IPS-18a (cell line): ENCODE measurements at regions not wholly inside any gene's neighbourhood (a gene's known extent, or its start where the extent isn't known, plus 50 kb on each side); places are given as distances from the start of the nearest gene placed in this dataset.
"Not testable (repeated sequence)": the region's sequence is repeated elsewhere in the genome, so short reads cannot be mapped to it uniquely, and the experiment has no call there.

ENCODE experiments used
- H3K27ac ChIP-seq: one replicate; pipeline ENCODE4 v1.5.1; 2013; ENCODE audit warnings: low read length
- H3K27me3 ChIP-seq: one replicate; pipeline ENCODE4 v1.6.1; 2013; ENCODE audit warnings: mild to moderate bottlenecking, low read length; ENCODE audit not compliant: control insufficient read depth, insufficient read depth
- H3K36me3 ChIP-seq: one replicate; pipeline ENCODE4 v1.6.1; 2013; ENCODE audit warnings: low read depth, low read length; ENCODE audit not compliant: control insufficient read depth
- H3K4me1 ChIP-seq: one replicate; pipeline ENCODE4 v1.6.1; 2013; ENCODE audit warnings: low read depth, low read length; ENCODE audit not compliant: control insufficient read depth
- H3K4me3 ChIP-seq: one replicate; pipeline ENCODE4 v1.5.1; 2013; ENCODE audit warnings: low read length
- H3K9ac ChIP-seq: one replicate; pipeline ENCODE4 v1.6.1; 2013; ENCODE audit warnings: mild to moderate bottlenecking, low read length, moderate library complexity
- H3K9me3 ChIP-seq: one replicate; pipeline ENCODE4 v1.6.1; 2013; ENCODE audit warnings: low read depth, low read length; ENCODE audit not compliant: control insufficient read depth

- Histone ChIP-seq H3K9ac (no peak overlapping the region), H3K4me1 (peaks cover 2% of the 10 kb centered on the region), H3K9me3 (no peaks in the 10 kb centered on the region), H3K36me3 (no peaks in the 10 kb centered on the region), H3K4me3 (no peak overlapping the region), H3K27ac (no peak overlapping the region), H3K27me3 (no peaks in the 10 kb centered on the region)
Observed at GRCh38 chr1:14267991-14268390, 330.5 kb upstream of the KAZN start.

- no peaks in the 10 kb centered on the region for H3K27me3 ChIP-seq
- H3K27ac ChIP-seq, result no peak overlapping the region
- no peak overlapping the region for H3K9ac ChIP-seq
- H3K36me3 ChIP-seq, result no peaks in the 10 kb centered on the region
- H3K4me1 ChIP-seq, result peaks cover 2% of the 10 kb centered on the region
- H3K4me3 ChIP-seq, result no peak overlapping the region
- no peaks in the 10 kb centered on the region for H3K9me3 ChIP-seq
Observed at GRCh38 chr1:14270821-14271220, 327.7 kb upstream of the KAZN start.

DNA sequence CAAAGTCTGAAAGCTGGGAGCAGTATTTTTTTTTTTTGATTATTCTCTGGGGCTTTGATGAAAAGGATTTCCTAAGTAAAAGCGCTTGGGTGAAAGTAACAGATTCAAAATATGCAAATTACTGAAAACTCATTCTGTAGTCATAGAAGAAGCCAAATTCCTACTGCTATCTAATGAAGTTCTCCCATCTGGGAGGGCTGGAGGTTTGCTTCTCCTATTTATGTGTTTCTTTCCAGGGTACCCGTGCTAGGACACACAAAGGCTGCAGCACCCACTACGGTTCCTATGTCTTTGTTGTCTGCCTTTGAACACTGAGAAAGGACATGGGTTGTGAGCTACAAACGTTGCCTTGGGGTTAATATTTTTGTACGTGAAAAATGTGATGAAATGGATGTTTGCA lies 324.7 kb upstream of the KAZN start:
- no peaks in the 10 kb centered on the region for H3K27me3 ChIP-seq
- H3K4me1 ChIP-seq, result peaks cover 2% of the 10 kb centered on the region
- H3K27ac ChIP-seq, result no peak overlapping the region
- no peak overlapping the region for H3K9ac ChIP-seq
- no peaks in the 10 kb centered on the region for H3K9me3 ChIP-seq
- no peak overlapping the region for H3K4me3 ChIP-seq
- no peaks in the 10 kb centered on the region for H3K36me3 ChIP-seq

- not testable (repeated sequence) for H3K36me3 ChIP-seq, H3K27me3 ChIP-seq, H3K9ac ChIP-seq, H3K9me3 ChIP-seq, H3K4me3 ChIP-seq, H3K27ac ChIP-seq
- H3K4me1 ChIP-seq, result peaks cover 15% of the 10 kb centered on the region
Observed at GRCh38 chr1:14279891-14280290, 318.6 kb upstream of the KAZN start.

DNA sequence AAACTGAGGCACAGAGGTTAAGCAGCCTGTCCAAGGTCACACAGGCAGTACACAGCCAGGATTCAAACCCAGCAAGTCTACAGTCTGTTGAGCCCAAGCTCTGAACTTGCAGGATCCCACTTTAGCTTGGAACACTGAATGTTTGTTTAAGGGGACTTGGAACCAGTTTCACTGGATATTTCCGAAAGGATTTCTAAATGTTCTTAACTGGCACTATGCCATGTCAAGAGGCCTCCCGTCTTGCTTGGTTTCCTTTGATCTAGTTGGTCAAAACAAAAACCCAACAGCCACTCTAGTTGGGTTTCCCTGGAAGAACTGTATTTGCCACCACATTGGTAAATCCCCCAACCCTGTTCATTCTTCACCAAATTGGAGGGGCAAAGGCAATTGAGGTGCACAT lies 317.6 kb upstream of the KAZN start:
- Histone ChIP-seq H3K9me3 (no peaks in the 10 kb centered on the region), H3K27me3 (no peaks in the 10 kb centered on the region), H3K9ac (no peak overlapping the region), H3K4me3 (no peak overlapping the region), H3K4me1 (peaks cover 15% of the 10 kb centered on the region), H3K36me3 (no peaks in the 10 kb centered on the region), H3K27ac (no peak overlapping the region)

DNA sequence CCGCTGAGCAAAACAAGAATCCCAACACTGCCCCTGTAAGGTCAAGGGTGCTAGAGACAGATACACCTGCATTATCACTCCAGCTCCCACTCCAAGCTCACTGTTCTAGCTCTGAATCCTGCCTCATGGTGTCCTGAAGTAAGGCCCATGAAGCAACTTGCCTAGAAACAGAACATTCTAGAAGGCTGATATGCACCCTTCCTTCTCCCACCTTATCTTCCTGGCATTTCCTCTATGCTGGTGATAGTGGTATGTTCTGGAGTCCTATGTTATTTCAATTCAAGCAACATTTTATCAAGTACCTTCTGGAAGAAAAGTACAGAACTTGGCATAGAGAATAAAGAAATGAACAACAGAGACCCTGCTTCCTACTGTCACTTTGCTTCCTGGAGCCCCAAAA lies 317.1 kb upstream of the KAZN start:
- Histone ChIP-seq H3K9ac (no peak overlapping the region), H3K9me3 (no peaks in the 10 kb centered on the region), H3K27me3 (no peaks in the 10 kb centered on the region)

GRCh38 chr1:14282707-14283106 lies 315.8 kb upstream of the KAZN start:
- Histone ChIP-seq H3K27me3 (no peaks in the 10 kb centered on the region), H3K4me3 (no peak overlapping the region), H3K9ac (no peak overlapping the region), H3K4me1 (peaks cover 15% of the 10 kb centered on the region), H3K36me3 (no peaks in the 10 kb centered on the region), H3K27ac (no peak overlapping the region), H3K9me3 (no peaks in the 10 kb centered on the region)

More for the DNA sequence above, 317.1 kb upstream of the KAZN start:
- Histone ChIP-seq H3K4me1 (peaks cover 15% of the 10 kb centered on the region), H3K36me3 (no peaks in the 10 kb centered on the region), H3K4me3 (no peak overlapping the region), H3K27ac (no peak overlapping the region)

DNA sequence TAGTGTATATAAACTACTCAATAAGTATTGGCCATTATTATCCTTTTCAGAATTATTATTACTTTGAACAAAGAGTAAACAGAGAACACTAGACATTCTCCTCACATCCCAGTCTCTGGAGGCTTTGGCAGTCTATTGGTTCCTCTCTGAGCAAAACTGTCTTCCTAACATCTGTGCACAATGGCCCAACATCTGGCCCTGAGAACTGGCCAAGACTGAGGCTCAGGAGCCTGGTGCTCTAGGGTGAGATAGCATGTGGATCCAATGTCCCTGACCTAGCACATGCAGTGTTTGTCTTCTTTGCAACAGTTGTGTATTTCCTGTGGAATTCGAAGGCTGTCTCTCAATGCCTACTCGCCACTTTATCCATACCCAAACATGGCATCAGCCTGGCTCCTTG lies 313.2 kb upstream of the KAZN start:
- Histone ChIP-seq H3K27me3 (no peaks in the 10 kb centered on the region), H3K4me3 (no peak overlapping the region), H3K9ac (no peak overlapping the region), H3K4me1 (peaks cover 15% of the 10 kb centered on the region), H3K27ac (no peak overlapping the region), H3K36me3 (no peaks in the 10 kb centered on the region), H3K9me3 (no peaks in the 10 kb centered on the region)

- not testable (repeated sequence) for H3K9ac ChIP-seq, H3K36me3 ChIP-seq, H3K27me3 ChIP-seq, H3K9me3 ChIP-seq, H3K4me3 ChIP-seq, H3K27ac ChIP-seq, H3K4me1 ChIP-seq
Observed at GRCh38 chr1:14291182-14291581, 307.3 kb upstream of the KAZN start.

- H3K4me1 ChIP-seq, result peaks cover 11% of the 10 kb centered on the region
- no peaks in the 10 kb centered on the region for H3K9me3 ChIP-seq
- H3K27me3 ChIP-seq, result no peaks in the 10 kb centered on the region
- H3K27ac ChIP-seq, result no peak overlapping the region
- no peak overlapping the region for H3K4me3 ChIP-seq
- H3K9ac ChIP-seq, result no peak overlapping the region
- H3K36me3 ChIP-seq, result no peaks in the 10 kb centered on the region
Observed at GRCh38 chr1:14292520-14292919, 306.0 kb upstream of the KAZN start.

DNA sequence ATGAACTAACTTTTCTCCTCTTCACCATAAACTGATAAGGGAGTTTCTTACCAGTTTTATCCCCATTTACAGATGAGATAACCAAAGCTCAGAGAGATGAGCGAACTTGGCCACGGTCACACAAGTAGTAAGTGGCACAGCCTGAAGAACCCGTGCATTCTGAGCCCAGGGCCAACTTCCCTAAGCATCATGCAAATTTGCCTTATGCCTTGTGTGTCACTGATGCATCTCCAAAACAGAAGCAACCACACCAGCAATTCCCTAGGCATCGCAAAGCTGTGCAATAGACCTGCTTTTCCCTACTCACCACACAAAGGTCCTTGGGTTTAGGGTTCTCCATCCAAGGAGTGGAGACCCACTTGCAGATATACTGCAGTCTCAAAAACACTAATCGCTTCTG lies 304.5 kb upstream of the KAZN start:
- H3K27me3 ChIP-seq, result no peaks in the 10 kb centered on the region
- no peak overlapping the region for H3K27ac ChIP-seq
- no peak overlapping the region for H3K9ac ChIP-seq
- H3K4me1 ChIP-seq, result peaks cover 11% of the 10 kb centered on the region
- no peak overlapping the region for H3K4me3 ChIP-seq
- H3K9me3 ChIP-seq, result no peaks in the 10 kb centered on the region
- H3K36me3 ChIP-seq, result no peaks in the 10 kb centered on the region

DNA sequence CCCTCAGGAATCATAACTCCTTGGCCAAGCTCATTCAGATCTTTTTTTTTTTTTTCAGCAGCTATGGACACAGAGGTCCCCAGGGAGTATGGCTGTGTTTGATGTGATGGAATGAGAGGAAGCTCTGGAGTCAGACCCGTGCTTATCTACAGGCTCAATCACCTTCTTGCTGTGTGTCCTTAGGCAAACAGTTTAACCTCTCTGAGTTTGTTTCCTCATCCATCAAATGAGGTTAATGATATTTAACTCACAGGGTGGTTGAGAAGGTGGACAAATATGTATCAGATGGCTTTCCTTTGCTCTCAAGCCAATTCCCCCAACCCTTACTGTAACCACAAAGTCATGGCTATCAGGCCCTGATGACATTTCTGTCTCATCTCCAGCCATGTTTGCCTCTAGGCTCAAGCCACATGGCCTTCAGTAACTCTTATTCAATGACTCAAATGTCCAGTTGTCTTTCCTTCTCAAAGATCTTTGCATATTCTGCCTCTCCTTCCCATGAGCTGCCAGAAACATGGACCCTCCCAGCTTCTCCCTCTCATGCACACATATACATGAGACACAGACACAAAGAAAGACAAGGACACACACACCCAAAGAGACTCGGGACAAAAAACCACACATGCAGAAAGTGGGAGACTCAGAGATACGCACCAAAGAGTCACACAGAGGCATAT lies 303.5 kb upstream of the KAZN start:
- Histone ChIP-seq H3K27me3 (no peaks in the 10 kb centered on the region), H3K9ac (no peak overlapping the region), H3K4me1 (peaks cover 11% of the 10 kb centered on the region), H3K9me3 (no peaks in the 10 kb centered on the region), H3K27ac (no peak overlapping the region), H3K36me3 (no peaks in the 10 kb centered on the region), H3K4me3 (no peak overlapping the region)
